Osteocyte (in vitro differentiated cells): ENCODE measurements at regions not wholly inside any gene's neighbourhood (a gene's known extent, or its start where the extent isn't known, plus 50 kb on each side); places are given as distances from the start of the nearest gene placed in this dataset.

Experiments used
- DNase-seq: peaks from one replicate; pipeline ENCODE4 v3.0.0; 2021; ENCODE audit warnings: mixed read lengths; ENCODE audit not compliant: unreplicated experiment; ENCODE audit errors: extremely low spot score
- H3K27ac Mint-ChIP-seq: one replicate; pipeline ENCODE4 v1.8.0; 2021; ENCODE audit warnings: mild to moderate bottlenecking, mixed read lengths; ENCODE audit not compliant: unreplicated experiment
- H3K27me3 Mint-ChIP-seq: one replicate; pipeline ENCODE4 v1.8.0; 2021; ENCODE audit warnings: mixed read lengths; ENCODE audit not compliant: unreplicated experiment
- H3K36me3 Mint-ChIP-seq: one replicate; pipeline ENCODE4 v1.8.0; 2021; ENCODE audit warnings: mixed read lengths; ENCODE audit not compliant: unreplicated experiment
- H3K4me1 Mint-ChIP-seq: one replicate; pipeline ENCODE4 v1.8.0; 2021; ENCODE audit warnings: mixed read lengths; ENCODE audit not compliant: unreplicated experiment
- H3K4me3 Mint-ChIP-seq: one replicate; pipeline ENCODE4 v1.8.0; 2021; ENCODE audit warnings: mild to moderate bottlenecking, moderate library complexity, mixed read lengths; ENCODE audit not compliant: unreplicated experiment
- H3K9me3 Mint-ChIP-seq: one replicate; pipeline ENCODE4 v1.8.0; 2021; ENCODE audit warnings: mixed read lengths; ENCODE audit not compliant: unreplicated experiment
- TF ChIP-seq, protein P1 (sequence below): fragments of 200-600 bp; sonication (generic); IDR thresholded peaks from 2 replicates; pipeline ENCODE4 v1.5.0; 2021; ENCODE audit warnings: antibody characterized with exemption, mild to moderate bottlenecking, moderate library complexity

DNA sequence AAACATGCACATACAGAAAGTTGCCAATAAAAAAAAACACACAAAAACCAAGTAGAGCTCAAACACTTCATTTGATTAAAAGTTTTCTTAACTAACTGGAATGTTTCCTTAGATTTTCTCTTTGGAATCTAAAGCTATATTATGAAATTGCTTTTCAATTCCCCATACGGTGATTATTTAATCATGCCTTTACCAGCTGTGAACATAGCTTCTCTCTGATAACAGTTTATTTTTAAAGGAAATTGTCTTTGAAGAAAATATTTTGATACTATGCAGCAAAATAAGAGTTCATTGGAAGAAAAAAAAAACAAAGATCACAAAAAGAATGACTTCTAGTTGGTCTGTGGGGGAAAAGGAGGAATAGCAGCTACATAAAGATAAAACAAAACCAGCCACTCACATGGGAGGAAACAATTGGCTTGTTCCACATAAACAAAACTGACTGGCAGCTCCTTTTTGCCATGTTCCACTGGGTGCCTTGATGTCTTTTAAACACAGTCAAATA, 71.4 kb downstream of the BMP4 start:
- TF ChIP-seq, protein P1, sequence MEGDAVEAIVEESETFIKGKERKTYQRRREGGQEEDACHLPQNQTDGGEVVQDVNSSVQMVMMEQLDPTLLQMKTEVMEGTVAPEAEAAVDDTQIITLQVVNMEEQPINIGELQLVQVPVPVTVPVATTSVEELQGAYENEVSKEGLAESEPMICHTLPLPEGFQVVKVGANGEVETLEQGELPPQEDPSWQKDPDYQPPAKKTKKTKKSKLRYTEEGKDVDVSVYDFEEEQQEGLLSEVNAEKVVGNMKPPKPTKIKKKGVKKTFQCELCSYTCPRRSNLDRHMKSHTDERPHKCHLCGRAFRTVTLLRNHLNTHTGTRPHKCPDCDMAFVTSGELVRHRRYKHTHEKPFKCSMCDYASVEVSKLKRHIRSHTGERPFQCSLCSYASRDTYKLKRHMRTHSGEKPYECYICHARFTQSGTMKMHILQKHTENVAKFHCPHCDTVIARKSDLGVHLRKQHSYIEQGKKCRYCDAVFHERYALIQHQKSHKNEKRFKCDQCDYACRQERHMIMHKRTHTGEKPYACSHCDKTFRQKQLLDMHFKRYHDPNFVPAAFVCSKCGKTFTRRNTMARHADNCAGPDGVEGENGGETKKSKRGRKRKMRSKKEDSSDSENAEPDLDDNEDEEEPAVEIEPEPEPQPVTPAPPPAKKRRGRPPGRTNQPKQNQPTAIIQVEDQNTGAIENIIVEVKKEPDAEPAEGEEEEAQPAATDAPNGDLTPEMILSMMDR, result no peak
- Mint-ChIP-seq H3K9me3 (no peaks in the 10 kb centered on the region), H3K27me3 (no peaks in the 10 kb centered on the region), H3K36me3 (no peaks in the 10 kb centered on the region), H3K4me3 (no peak overlapping the region), H3K27ac (no peak overlapping the region), H3K4me1 (peaks cover 34% of the 10 kb centered on the region)
- DNase-seq, result no peak

DNA sequence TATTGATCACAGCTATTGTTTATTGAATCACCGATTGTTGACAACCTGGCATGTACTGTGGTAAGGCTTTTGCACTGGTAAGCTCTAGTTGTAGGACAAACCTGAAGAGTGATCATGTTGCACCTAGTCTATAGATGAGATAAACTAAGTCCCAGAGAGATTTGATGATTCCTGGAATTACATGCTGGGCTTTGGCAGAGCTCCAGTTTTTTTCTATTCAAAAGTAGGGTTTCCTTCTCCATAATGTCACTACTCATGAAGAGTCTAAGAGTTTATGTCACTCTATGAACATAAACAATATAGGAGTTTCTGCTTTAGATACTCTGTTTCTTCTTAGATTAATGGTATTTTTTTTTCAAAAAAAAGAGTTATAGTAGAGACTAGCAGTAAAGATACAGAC, 72.0 kb downstream of the BMP4 start:
- peaks cover 37% of the 10 kb centered on the region for H3K4me1 Mint-ChIP-seq
- no peaks in the 10 kb centered on the region for H3K27me3 Mint-ChIP-seq
- TF ChIP-seq, protein P1, result no peak
- H3K27ac Mint-ChIP-seq, result no peak overlapping the region
- no peaks in the 10 kb centered on the region for H3K9me3 Mint-ChIP-seq
- H3K4me3 Mint-ChIP-seq, result no peak overlapping the region
- DNase-seq, result no peak
- no peaks in the 10 kb centered on the region for H3K36me3 Mint-ChIP-seq

DNA sequence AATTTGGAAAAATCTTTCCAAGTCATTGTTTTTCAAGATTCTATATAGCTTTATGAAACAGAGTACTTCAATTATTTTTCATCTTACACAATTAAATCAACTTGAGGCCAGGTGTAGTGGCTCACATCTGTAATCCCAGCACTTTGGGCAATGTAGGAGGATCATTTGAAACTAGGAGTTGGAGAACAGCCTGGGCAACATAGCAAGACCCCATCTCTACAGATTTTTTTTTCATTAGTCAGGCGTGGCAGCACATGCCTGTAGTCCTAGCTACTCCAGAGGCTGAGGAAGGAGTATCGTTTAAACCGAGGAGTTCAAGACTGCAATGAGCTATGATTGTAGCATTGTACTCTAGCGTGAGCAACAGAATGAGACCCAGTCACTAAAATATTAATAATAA, 72.9 kb downstream of the BMP4 start:
- TF ChIP-seq, protein P1, result no peak
- no peak overlapping the region for H3K27ac Mint-ChIP-seq
- H3K4me1 Mint-ChIP-seq, result peaks cover 37% of the 10 kb centered on the region
- no peaks in the 10 kb centered on the region for H3K27me3 Mint-ChIP-seq
- H3K4me3 Mint-ChIP-seq, result no peak overlapping the region
- DNase-seq, result no peak
- H3K36me3 Mint-ChIP-seq, result no peaks in the 10 kb centered on the region
- H3K9me3 Mint-ChIP-seq, result no peaks in the 10 kb centered on the region

DNA sequence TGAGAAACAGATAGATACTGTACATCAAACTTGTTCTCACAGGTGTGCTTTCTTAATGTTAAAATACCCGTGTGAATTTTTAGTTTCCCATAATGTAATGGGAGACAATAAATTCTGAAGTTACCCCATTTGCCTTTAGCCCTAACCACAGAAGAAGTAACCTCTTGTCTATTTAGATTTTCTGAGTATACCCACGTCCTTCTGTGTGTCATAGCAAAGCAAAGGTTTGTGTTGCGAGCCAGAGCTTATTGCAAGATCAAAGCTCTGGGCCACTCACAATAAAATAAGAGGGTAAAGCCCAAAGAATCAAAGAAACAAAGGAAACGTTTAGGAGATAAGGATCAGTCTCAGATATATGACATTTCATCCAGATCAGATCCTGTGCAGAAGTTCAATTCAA, 73.9 kb downstream of the BMP4 start:
- Mint-ChIP-seq H3K9me3 (no peaks in the 10 kb centered on the region), H3K4me1 (peaks cover 31% of the 10 kb centered on the region), H3K4me3 (no peak overlapping the region), H3K27me3 (no peaks in the 10 kb centered on the region), H3K36me3 (no peaks in the 10 kb centered on the region), H3K27ac (no peak overlapping the region)
- no peak for DNase-seq
- TF ChIP-seq, protein P1, result no peak

DNA sequence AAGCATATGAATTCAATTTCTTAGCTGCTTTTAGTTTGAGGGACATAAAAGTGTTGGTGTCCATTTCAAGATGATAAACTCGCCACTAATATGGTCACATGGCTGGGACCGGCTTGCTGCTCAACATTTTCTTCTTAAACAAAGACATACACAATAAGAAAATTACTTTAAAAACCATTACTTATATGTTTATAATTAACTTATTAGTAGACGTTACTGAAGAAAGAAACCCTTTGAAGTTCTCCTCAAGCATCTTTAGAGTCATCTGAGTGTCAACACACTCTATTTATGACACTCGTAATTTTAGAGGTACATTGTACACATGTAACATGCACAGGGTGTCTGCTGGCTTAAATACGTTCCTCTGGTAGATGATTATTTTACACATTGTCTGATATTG, 74.7 kb downstream of the BMP4 start:
- H3K4me3 Mint-ChIP-seq, result no peak overlapping the region

More for the DNA sequence above, 74.7 kb downstream of the BMP4 start:
- Mint-ChIP-seq H3K4me1 (peaks cover 31% of the 10 kb centered on the region), H3K27ac (peak overlapping the region; percentile 35), H3K27me3 (no peaks in the 10 kb centered on the region), H3K36me3 (no peaks in the 10 kb centered on the region), H3K9me3 (no peaks in the 10 kb centered on the region)
- TF ChIP-seq, protein P1, result no peak
- DNase-seq, result no peak
